Peyer's patch (tissue), 4 donors: ENCODE measurements at regions not wholly inside any gene's neighbourhood (a gene's known extent, or its start where the extent isn't known, plus 50 kb on each side); places are given as distances from the start of the nearest gene placed in this dataset.
"Not testable (repeated sequence)": the region's sequence is repeated elsewhere in the genome, so short reads cannot be mapped to it uniquely, and the experiment has no call there.

ENCODE experiments used
- POLR2A ChIP-seq, 2 donors: fragments of 450-650 bp; IDR thresholded peaks; one replicate each; pipeline ENCODE4 v1.5.1; 2017; ENCODE audit warnings: antibody characterized with exemption in 2 of 2, mild to moderate bottlenecking in 2 of 2, moderate library complexity in 2 of 2
- TF ChIP-seq, protein P1 (sequence below), 6 experiments: fragments of 450-650 bp in 4 of 6; fragments of 200-600 bp in 2 of 6; sonication (generic) in 1 of 6; IDR thresholded peaks; one replicate each; pipeline ENCODE4 v1.5.1; 2017 to 2019; ENCODE audit warnings: antibody characterized with exemption in 6 of 6, mild to moderate bottlenecking in 3 of 6, moderate library complexity in 1 of 6

- TF ChIP-seq, protein P1, sequence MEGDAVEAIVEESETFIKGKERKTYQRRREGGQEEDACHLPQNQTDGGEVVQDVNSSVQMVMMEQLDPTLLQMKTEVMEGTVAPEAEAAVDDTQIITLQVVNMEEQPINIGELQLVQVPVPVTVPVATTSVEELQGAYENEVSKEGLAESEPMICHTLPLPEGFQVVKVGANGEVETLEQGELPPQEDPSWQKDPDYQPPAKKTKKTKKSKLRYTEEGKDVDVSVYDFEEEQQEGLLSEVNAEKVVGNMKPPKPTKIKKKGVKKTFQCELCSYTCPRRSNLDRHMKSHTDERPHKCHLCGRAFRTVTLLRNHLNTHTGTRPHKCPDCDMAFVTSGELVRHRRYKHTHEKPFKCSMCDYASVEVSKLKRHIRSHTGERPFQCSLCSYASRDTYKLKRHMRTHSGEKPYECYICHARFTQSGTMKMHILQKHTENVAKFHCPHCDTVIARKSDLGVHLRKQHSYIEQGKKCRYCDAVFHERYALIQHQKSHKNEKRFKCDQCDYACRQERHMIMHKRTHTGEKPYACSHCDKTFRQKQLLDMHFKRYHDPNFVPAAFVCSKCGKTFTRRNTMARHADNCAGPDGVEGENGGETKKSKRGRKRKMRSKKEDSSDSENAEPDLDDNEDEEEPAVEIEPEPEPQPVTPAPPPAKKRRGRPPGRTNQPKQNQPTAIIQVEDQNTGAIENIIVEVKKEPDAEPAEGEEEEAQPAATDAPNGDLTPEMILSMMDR (IDR thresholded peaks at IDR 0.05), result not testable (repeated sequence)
- TF ChIP-seq POLR2A (IDR thresholded peaks at IDR 0.05), result not testable (repeated sequence)
Measured at GRCh38 chr4:84101653-84102625, 397.2 kb downstream of the NKX6-1 start.
